ENCODE measurements at regions not wholly inside any gene's neighbourhood (a gene's known extent, or its start where the extent isn't known, plus 50 kb on each side); places are given as distances from the start of the nearest gene placed in this dataset.

- ChIA-PET POLR2A (no interaction called here), CTCF (no interaction called here)
- TF ChIP-seq FOXM1 (IDR thresholded peaks at IDR 0.05; ENCODE audit: borderline replicate concordance) (no peak), ZNF384 (IDR thresholded peaks at IDR 0.05) (no peak), L3MBTL2 (conservative IDR thresholded peaks at IDR 0.05) (no peak), ELF4 (IDR thresholded peaks at IDR 0.05) (no peak), FOXK2 (IDR thresholded peaks at IDR 0.05) (no peak), PKNOX1 (IDR thresholded peaks at IDR 0.05) (no peak), HDGF (IDR thresholded peaks at IDR 0.05; ENCODE audit: borderline replicate concordance) (no peak), LEF1 (IDR thresholded peaks at IDR 0.05; ENCODE audit: borderline replicate concordance) (no peak), SP1 (IDR thresholded peaks at IDR 0.05) (no peak), NFRKB (IDR thresholded peaks at IDR 0.05) (no peak), CTBP1 (IDR thresholded peaks at IDR 0.05; ENCODE audit: borderline replicate concordance) (no peak), SUZ12 (IDR thresholded peaks at IDR 0.05) (no peak), FOXA1 (IDR thresholded peaks at IDR 0.05) (no peak), ARNT (IDR thresholded peaks at IDR 0.05) (no peak)
- no peak for DNase-seq (ENCODE audit: extremely low spot score)
These were observed 99.7 kb downstream of the RFLNA start for GRCh38 chr12:124394462-124395128.

- DNase-seq (ENCODE audit: extremely low spot score) = no peak
- no peak for TF ChIP-seq TARDBP (IDR thresholded peaks at IDR 0.05)
- no peak for TF ChIP-seq CTBP1 (IDR thresholded peaks at IDR 0.05; ENCODE audit: borderline replicate concordance)
- TF ChIP-seq L3MBTL2 (conservative IDR thresholded peaks at IDR 0.05) = no peak
- TF ChIP-seq SUZ12 (IDR thresholded peaks at IDR 0.05) = no peak
- no peak for TF ChIP-seq HDGF (IDR thresholded peaks at IDR 0.05; ENCODE audit: borderline replicate concordance)
- TF ChIP-seq SP1 (IDR thresholded peaks at IDR 0.05) = no peak
- no peak for TF ChIP-seq PKNOX1 (IDR thresholded peaks at IDR 0.05)
- no peak for TF ChIP-seq ARNT (IDR thresholded peaks at IDR 0.05)
- no peak for TF ChIP-seq FOXK2 (IDR thresholded peaks at IDR 0.05)
- TF ChIP-seq LEF1 (IDR thresholded peaks at IDR 0.05; ENCODE audit: borderline replicate concordance) = no peak
- no peak for TF ChIP-seq BHLHE40 (IDR thresholded peaks at IDR 0.05; ENCODE audit: borderline replicate concordance)
- TF ChIP-seq FOXA1 (IDR thresholded peaks at IDR 0.05) = no peak
- no peak for TF ChIP-seq ELF4 (IDR thresholded peaks at IDR 0.05)
- TF ChIP-seq FOXM1 (IDR thresholded peaks at IDR 0.05; ENCODE audit: borderline replicate concordance) = no peak
- no peak for TF ChIP-seq ZNF384 (IDR thresholded peaks at IDR 0.05)
- no peak for TF ChIP-seq NFRKB (IDR thresholded peaks at IDR 0.05)
- ChIA-PET POLR2A (no interaction called here), CTCF (no interaction called here)
These were observed 98.9 kb downstream of the RFLNA start for GRCh38 chr12:124393831-124394230.

- ChIA-PET CTCF (no interaction called here), POLR2A (no interaction called here)
- TF ChIP-seq PKNOX1 (IDR thresholded peaks at IDR 0.05) = no peak
- no peak for TF ChIP-seq HDGF (IDR thresholded peaks at IDR 0.05; ENCODE audit: borderline replicate concordance)
- TF ChIP-seq NFRKB (IDR thresholded peaks at IDR 0.05) = no peak
- no peak for TF ChIP-seq ELF4 (IDR thresholded peaks at IDR 0.05)
- TF ChIP-seq TARDBP (IDR thresholded peaks at IDR 0.05) = no peak
- no peak for TF ChIP-seq FOXA1 (IDR thresholded peaks at IDR 0.05)
- TF ChIP-seq CTBP1 (IDR thresholded peaks at IDR 0.05; ENCODE audit: borderline replicate concordance) = no peak
- TF ChIP-seq SUZ12 (IDR thresholded peaks at IDR 0.05) = no peak
- no peak for TF ChIP-seq ARNT (IDR thresholded peaks at IDR 0.05)
- DNase-seq (ENCODE audit: extremely low spot score) = no peak
These were observed 98.5 kb downstream of the RFLNA start for GRCh38 chr12:124393414-124393790.

GRCh38 chr12:124392667-124393413, 97.9 kb downstream of the RFLNA start:
- POLR2A ChIA-PET = no interaction called here
- no peak for TF ChIP-seq ELF4 (IDR thresholded peaks at IDR 0.05)
- no peak for TF ChIP-seq SP1 (IDR thresholded peaks at IDR 0.05)
- TF ChIP-seq SUZ12 (IDR thresholded peaks at IDR 0.05) = no peak
- no peak for TF ChIP-seq FOXA1 (IDR thresholded peaks at IDR 0.05)
- no peak for TF ChIP-seq FOXK2 (IDR thresholded peaks at IDR 0.05)
- no peak for TF ChIP-seq PKNOX1 (IDR thresholded peaks at IDR 0.05)
- no peak for TF ChIP-seq TARDBP (IDR thresholded peaks at IDR 0.05)
- TF ChIP-seq NFRKB (IDR thresholded peaks at IDR 0.05) = no peak
- TF ChIP-seq CTBP1 (IDR thresholded peaks at IDR 0.05; ENCODE audit: borderline replicate concordance) = no peak
- TF ChIP-seq HDGF (IDR thresholded peaks at IDR 0.05; ENCODE audit: borderline replicate concordance) = no peak
- TF ChIP-seq L3MBTL2 (conservative IDR thresholded peaks at IDR 0.05) = no peak
- TF ChIP-seq ZNF384 (IDR thresholded peaks at IDR 0.05) = no peak
- no peak for TF ChIP-seq FOXM1 (IDR thresholded peaks at IDR 0.05; ENCODE audit: borderline replicate concordance)
- TF ChIP-seq LEF1 (IDR thresholded peaks at IDR 0.05; ENCODE audit: borderline replicate concordance) = no peak
- TF ChIP-seq BHLHE40 (IDR thresholded peaks at IDR 0.05; ENCODE audit: borderline replicate concordance) = no peak
- no peak for TF ChIP-seq ARNT (IDR thresholded peaks at IDR 0.05)
- DNase-seq (ENCODE audit: extremely low spot score) = no peak
- CTCF ChIA-PET = no interaction called here

GRCh38 chr12:124392271-124392666, 97.4 kb downstream of the RFLNA start:
- CTCF ChIA-PET = no interaction called here
- TF ChIP-seq HDGF (IDR thresholded peaks at IDR 0.05; ENCODE audit: borderline replicate concordance) (no peak), TARDBP (IDR thresholded peaks at IDR 0.05) (no peak), SUZ12 (IDR thresholded peaks at IDR 0.05) (no peak), ZNF384 (IDR thresholded peaks at IDR 0.05) (no peak), SP1 (IDR thresholded peaks at IDR 0.05) (no peak), PKNOX1 (IDR thresholded peaks at IDR 0.05) (peak; percentile 85), ELF4 (IDR thresholded peaks at IDR 0.05) (0 out of 2 replicates have a peak, but pooled peaks have one; percentile 8)
- POLR2A ChIA-PET = no interaction called here
- DNase-seq (ENCODE audit: extremely low spot score) = peak; percentile 29
